ENCODE measurements at regions not wholly inside any gene's neighbourhood (a gene's known extent, or its start where the extent isn't known, plus 50 kb on each side); places are given as distances from the start of the nearest gene placed in this dataset.
A peak's percentile ranks its signal among the peaks of the same experiment; 100 is the strongest.
"Not testable (repeated sequence)": the region's sequence is repeated elsewhere in the genome, so short reads cannot be mapped to it uniquely, and the experiment has no call there.

GRCh38 chr9:36499174-36499890 lies 73.4 kb upstream of the MELK start:
- no peaks in the 10 kb centered on the region for H3K9me2 ChIP-seq (ENCODE audit: insufficient read depth, low read length)
- no peaks in the 10 kb centered on the region for H3K79me2 ChIP-seq (replicated peaks; ENCODE audit: insufficient read depth, low read length)
- H3K27ac ChIP-seq (ENCODE audit: low read length), result no peak overlapping the region
- peak overlapping the region; percentile 9 for H3K4me3 ChIP-seq (ENCODE audit: low read length)
- no peak overlapping the region for H2AFZ ChIP-seq (ENCODE audit: low read depth, low read length)
- no peaks in the 10 kb centered on the region for H4K20me1 ChIP-seq (ENCODE audit: insufficient read depth)
- H3K9ac ChIP-seq (ENCODE audit: low read length), result no peak overlapping the region
- H3K9me3 ChIP-seq (ENCODE audit: low read length), result no peaks in the 10 kb centered on the region
- no peaks in the 10 kb centered on the region for H3F3A ChIP-seq (ENCODE audit: insufficient read depth, low read length, poor library complexity, severe bottlenecking)
- H3K36me3 ChIP-seq (ENCODE audit: insufficient read depth, low read length), result no peaks in the 10 kb centered on the region
- H3K27me3 ChIP-seq (ENCODE audit: insufficient read depth, low read depth, low read length), result no peaks in the 10 kb centered on the region
- peak overlapping the region; percentile 5 for H3K4me2 ChIP-seq (ENCODE audit: low read length)
- TF ChIP-seq REST (IDR thresholded peaks at IDR 0.05; ENCODE audit: borderline replicate concordance), result no peak
- TF ChIP-seq EZH2 (IDR thresholded peaks at IDR 0.05; ENCODE audit: borderline replicate concordance, insufficient read depth, low read length, poor library complexity, severe bottlenecking), result no peak
- TF ChIP-seq SMC3 (conservative IDR thresholded peaks at IDR 0.05; ENCODE audit: poor library complexity), result no peak
- no peak for TF ChIP-seq RAD21 (conservative IDR thresholded peaks at IDR 0.05)
- no peak for TF ChIP-seq MXI1 (conservative IDR thresholded peaks at IDR 0.05; ENCODE audit: poor library complexity, severe bottlenecking)
- no peak for TF ChIP-seq TAF1 (IDR thresholded peaks at IDR 0.05; ENCODE audit: low read depth)
- TF ChIP-seq EP300 (conservative IDR thresholded peaks at IDR 0.05; ENCODE audit: poor library complexity, severe bottlenecking), result no peak
- TF ChIP-seq CTCF (IDR thresholded peaks at IDR 0.05; ENCODE audit: poor library complexity, severe bottlenecking), result no peak
- TF ChIP-seq POLR2AphosphoS5 (IDR thresholded peaks at IDR 0.05), result no peak

- H3K27me3 ChIP-seq (ENCODE audit: insufficient read depth, low read depth, low read length); H3K9me2 ChIP-seq (ENCODE audit: insufficient read depth, low read length); H4K20me1 ChIP-seq (ENCODE audit: insufficient read depth); H3K9me3 ChIP-seq (ENCODE audit: low read length); H3F3A ChIP-seq (ENCODE audit: insufficient read depth, low read length, poor library complexity, severe bottlenecking); H3K36me3 ChIP-seq (ENCODE audit: insufficient read depth, low read length); H3K27ac ChIP-seq (ENCODE audit: low read length); H3K79me2 ChIP-seq (replicated peaks; ENCODE audit: insufficient read depth, low read length); H3K9ac ChIP-seq (ENCODE audit: low read length); H3K4me3 ChIP-seq (ENCODE audit: low read length); H3K4me2 ChIP-seq (ENCODE audit: low read length); H2AFZ ChIP-seq (ENCODE audit: low read depth, low read length): not testable (repeated sequence)
These were observed 79.1 kb upstream of the MELK start for GRCh38 chr9:36493564-36493963.
